Inferior parietal cortex (tissue), 1 donor: ENCODE measurements at regions not wholly inside any gene's neighbourhood (a gene's known extent, or its start where the extent isn't known, plus 50 kb on each side); places are given as distances from the start of the nearest gene placed in this dataset.
"Not testable (repeated sequence)": the region's sequence is repeated elsewhere in the genome, so short reads cannot be mapped to it uniquely, and the experiment has no call there.

ENCODE experiments used
- DNase-seq: peaks from one replicate; pipeline ENCODE4 v3.0.0-alpha.2; 2016; ENCODE audit errors: extremely low spot score

DNA sequence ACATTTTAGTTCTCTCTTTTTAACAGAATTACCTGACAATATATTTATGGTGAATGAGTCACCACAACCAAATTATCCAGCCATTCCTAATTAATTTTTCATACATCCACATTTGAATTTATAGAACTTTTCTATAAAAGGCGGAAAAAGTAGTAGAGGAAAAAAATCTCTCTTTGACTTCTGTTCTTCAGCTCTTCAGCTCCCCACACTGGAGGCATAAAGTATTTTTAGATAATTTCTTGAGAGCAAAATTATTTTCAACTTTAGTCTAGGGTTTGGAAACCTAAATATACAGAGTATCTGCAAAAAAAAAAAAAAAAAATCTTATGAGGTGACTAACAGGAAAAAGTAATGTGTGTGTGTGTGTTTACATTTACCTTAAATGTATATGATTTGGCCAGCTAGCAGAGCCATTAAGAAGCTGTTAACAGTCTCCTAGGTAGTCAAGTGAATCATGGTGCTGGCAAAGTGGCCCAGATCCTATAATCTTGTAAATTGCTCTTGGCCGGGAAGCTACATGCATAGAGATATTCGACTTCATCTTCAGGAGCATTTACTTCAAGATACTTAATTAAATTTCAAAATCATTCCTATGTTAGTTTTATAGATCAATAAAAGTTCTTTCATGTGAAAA lies 383.1 kb upstream of the STEAP1 start:
- DNase-seq, result no peak

DNA sequence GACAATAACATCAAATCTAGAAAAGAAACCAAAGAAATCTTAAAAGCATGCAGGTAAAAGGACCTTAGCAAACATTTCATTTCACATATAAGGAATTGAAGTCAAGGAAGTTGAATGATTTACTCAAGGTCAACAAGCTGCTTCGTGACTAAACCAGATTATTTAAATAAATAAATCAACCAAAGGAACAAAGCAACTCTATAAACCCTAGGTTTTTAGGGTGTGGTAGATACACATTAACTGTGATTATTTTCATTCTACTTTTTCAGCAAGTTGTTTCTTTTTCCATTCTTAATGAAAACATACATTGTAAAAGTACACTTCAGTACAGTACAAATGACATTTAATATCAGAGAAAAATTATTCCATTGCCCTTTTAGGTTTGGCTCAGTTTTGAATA lies 382.0 kb upstream of the STEAP1 start:
- DNase-seq, result no peak

DNA sequence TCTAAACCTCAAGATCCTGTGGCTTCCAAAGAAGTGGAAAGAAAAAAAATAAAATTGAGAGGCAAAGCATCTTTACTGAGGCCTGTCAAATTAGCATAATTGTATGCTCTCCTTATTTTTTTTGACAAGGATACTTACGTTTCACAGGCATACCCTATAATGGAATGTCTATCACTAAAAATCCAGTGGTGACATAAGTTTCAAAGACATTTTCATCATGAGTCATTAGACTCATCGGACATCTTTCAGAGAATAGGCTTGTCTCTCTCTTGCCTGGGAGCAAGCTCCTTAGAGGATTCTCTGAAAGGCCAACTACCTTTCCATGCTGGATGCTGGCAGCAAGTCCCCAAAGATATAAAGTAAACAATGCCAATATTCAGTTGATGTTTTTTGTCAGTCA lies 380.7 kb upstream of the STEAP1 start:
- no peak for DNase-seq

DNA sequence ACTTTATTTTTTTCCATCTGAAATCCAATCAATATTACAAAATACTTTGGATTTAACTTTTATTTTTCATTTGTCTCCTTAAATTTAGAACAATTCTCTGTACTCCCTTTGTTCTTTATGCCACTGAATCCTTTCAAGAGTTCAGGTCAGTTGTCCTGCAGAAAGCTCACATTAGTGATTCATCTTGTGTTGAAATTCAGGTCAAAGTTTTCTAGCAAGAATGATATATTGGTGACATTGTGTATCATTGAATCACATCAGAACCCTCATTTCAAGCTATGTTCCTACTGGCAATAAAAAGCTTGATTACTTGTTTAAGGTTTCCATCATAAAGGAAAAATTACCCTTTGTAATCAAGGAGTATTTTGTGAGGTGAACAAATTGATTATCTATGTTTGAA lies 378.8 kb upstream of the STEAP1 start:
- no peak for DNase-seq

DNA sequence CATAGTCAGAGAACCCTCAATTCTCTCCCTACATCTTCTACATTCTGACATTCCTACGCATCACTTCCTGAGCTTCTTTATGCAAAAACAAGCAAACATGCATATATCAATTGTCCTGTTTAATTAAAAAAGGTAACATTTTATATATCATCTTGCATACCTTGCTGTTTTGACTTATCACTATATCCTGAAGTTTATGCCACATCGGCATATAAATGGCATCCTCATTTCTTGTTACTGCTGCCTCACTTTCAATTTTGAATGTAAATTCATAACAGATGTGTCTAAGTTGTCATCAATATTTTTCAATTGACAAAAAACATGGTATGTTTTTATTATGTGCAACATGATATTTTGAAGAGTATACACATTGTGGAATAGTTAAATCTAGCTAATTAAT lies 377.3 kb upstream of the STEAP1 start:
- DNase-seq, result no peak

DNA sequence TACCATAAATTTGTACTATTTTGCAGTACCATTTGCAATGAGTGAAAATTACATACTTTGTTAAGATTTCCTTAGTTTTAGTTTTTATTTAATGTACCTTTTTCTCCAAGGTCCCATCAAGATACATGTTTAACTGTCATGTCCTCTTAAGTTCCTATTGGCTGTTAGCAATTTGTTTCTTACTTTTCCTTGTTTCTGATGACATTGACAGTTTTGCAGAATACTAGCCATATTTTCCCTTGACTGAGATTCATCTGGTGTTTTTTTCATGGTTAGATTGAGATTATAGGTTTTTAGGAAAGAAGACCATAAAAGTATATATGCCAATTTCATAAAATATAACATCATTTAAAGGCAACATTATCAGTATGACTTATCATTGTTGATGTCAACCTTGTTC lies 376.8 kb upstream of the STEAP1 start:
- no peak for DNase-seq

DNA sequence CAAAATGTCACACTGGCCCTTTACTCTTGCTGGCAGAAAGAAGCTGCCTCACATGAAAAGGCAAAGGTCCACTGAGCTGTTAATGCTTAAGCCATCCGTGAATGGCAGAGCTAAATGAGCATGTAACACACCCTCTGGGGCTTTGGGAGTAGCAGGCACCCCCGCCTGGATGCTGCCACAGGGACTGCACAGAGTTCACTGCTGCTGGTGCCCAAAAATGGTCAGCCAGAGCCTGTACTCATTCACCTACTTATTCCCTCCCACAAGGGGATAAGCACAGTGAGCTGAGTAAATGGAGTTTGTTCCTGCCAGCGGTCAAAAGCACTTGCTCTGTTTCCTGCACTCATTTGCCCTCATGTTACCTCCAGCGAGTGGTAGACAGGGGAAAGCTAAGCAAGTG lies 374.0 kb upstream of the STEAP1 start:
- DNase-seq, result no peak

DNA sequence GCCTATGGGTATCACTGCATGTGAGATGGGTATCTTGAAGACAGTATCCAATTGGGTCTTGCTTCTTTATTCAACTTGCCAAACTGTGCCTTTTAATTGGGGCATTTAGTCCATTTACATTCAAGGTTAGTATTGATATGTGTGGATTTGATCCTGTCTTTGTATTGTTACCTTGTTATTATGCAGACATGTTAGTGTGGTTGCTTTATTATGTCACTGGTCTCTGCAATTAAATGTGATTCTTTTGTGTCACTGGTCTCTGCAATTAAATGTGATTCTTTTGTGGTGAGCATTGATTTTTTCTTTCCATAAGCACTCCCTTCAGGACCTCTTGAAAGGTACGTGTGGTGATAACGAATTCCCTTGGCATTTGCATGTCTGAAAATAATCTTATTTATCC lies 357.8 kb upstream of the STEAP1 start:
- DNase-seq, result no peak

DNA sequence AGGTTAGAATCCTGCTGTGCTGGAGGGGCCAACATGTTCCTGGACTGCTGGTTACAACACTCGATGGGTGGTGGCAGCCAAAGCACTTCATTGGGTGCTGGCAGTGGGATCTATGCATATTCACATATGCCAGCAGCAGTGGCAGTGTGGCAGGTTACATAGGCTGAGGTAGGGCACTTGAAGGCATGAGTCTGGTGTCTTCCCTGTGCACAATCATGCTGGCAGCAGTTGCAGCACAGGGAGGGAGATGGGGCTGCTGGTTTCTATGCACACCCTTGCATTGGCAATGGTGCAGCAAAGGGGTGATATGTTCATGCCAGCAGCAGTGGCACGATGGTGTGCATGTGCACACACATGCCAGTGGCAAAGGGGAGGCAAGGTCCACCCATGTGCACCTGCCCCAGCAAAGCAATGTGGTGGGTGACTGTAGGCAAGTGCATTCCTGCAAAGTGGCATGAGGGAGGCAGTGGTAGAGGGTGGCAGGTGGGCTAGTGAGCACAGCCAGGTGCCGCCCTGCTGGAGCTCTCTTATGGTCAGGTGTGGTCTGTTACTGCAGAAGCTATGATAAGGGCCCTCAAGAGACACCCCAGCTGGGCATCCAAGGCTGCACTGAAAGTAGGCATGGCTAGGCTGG lies 356.2 kb upstream of the STEAP1 start:
- DNase-seq, result no peak

DNA sequence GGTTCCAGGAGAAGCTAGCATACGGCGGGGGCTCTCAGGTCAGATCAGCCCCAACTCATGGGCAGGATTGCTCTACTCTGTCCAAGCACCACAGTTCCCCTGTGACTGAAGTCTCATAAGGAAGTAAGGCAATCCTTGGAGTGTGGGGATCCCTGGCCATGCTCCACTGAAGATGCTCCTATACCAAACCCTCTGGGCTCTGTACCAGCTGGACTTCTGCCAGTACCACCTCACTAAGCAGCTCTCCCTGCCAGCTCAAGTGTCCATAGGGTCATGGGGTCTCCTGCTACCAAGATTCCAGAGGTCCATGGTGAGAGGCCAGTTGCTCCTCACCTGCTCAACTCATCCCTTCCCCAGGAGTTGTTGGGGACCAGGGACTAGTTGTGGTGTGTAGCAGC lies 355.7 kb upstream of the STEAP1 start:
- DNase-seq, result no peak

DNA sequence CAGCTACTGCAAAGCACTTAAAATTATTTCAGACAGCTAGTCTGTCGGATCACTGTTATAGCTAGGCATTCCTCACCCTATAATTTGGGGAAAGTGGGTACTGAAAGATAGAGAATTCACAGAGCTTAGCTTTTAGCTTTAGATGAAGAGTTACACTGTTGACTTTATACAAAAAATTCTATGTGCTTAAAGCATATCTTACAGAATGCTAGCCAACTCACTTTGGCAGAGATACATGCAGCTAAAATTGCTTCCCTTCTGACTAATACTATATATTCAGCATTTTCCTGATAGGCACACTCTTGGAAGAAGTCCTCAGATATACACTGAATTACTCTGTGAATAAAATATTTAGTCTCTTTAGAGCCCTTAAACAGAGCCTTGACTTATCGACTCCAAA lies 353.5 kb upstream of the STEAP1 start:
- DNase-seq, result no peak

DNA sequence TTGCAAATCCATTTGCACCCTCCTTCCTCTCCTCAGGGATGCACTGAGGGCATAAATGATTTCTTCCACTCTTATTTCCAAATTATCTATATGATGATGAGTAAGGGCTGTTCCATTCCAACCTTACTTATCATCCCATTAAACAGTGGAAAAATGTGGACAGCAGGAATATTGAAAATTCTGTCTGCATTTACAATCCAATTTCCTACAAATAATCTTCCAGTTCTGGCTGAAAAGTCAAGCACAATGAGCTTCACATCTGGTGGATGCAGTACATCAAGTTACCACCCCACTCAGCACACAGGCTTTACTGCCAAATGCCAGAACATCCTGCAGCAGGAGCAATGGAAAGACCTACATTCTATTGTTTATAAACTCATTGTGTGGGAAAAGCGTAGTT lies 345.0 kb upstream of the STEAP1 start:
- DNase-seq, result no peak

DNA sequence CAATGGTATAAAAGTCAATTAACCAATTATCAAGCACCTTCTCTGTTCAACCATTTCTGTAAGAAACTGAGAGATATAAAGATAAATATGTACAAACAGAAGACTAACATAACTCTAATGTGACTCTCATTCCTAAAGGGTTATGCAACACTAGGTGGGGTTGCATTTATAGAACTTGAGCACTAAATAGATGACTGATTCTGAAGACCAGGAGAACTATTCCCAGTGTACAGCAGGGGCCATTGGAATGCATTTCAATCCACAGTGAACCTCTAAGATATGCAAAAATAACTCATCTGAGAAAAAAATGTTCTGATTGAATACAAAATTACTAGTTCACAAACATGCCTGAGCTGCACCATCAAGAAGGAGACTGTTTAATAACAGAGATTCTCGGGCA lies 341.2 kb upstream of the STEAP1 start:
- no peak for DNase-seq

DNA sequence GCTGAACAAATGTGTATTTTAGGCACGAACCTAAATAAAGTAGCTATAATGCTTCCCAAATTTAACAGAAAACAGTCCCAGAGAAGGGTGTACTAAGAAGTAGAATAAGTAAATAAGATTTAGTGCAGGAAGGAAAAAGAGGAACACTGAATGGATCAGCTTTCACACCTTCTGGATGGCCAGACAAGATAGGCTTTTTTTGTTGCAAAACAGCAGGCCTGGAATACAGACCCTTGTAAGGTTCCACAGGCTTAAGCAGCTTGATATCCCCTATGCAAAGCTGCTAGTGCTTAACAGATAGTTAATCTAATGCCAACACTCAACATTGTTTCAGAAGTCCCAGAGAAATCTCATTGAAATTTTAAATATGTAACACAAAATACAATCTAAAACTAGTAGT lies 328.1 kb upstream of the STEAP1 start:
- DNase-seq, result peak; percentile 16

DNA sequence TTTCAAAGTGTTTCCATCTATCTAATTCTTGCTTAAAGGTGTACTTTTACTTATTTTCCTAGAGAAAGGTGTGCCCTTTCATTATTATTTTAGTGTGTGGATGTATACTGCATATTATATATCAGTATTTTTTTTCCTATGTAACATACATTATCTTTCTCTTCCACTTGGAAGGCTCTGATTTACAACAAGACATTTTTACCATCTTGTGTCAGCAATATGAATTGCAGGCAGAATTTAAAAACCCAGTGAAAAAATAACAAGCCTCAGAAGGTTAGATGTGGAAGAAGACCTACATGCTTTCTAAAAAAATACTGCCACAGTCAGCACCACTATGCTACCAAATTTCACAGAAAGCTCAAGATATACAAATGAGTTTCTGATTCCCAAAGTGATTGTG lies 327.7 kb upstream of the STEAP1 start:
- DNase-seq, result no peak

DNA sequence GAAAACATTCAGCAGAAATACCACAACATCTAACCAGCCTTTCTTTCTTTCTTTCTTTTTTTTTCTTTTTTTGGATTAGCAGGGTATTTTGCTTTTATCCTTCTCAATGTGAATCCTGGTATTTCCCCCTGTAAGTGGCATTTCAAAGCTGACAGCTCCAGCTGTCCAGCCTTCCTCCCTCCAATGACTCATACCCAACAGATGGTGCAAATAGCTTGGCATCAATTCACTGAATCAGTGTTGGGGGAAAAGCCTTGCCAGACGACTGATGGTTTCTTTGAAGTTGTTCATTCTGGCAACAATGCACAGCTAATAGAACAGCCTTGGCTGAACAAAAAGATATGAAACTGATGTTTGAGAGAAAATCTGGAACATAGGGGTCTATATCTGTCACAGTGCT lies 316.8 kb upstream of the STEAP1 start:
- DNase-seq, result peak; percentile 85

DNA sequence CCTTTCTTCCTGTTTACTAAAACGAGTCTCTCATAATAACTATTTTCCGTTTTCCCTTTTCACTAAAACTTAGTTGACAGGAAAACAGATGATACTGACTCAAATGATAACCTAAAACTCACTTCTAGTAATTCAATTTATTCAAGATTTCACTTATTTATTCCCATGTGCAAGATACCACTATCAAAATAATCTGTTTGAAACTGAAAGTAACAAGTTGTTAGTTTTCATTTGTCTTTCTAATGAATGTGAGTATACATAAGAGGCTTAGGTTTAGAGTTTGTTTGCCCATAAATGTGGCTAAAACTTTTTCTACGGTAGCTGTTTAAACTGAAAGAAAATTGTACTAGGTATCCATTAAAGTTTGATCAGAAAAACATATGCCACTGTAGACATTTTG lies 314.9 kb upstream of the STEAP1 start:
- DNase-seq, result no peak

DNA sequence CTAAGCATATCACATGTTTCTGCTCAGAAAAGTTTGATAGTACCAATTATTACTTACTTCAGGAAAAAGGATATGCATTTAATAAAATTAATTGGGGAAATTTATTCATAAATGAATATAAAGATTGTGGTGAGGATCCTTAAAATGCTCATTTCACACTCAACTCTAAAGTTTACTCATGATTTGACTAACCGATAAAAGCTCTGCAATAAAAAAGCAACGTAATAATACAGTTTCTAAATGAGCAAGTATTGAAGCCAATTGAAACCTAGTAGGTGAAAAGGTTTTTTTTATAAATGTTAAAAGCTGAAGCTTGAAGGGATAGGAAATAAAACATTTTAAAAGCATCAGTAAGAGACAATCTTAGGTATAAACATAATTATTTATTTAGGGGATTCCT lies 308.3 kb upstream of the STEAP1 start:
- no peak for DNase-seq

DNA sequence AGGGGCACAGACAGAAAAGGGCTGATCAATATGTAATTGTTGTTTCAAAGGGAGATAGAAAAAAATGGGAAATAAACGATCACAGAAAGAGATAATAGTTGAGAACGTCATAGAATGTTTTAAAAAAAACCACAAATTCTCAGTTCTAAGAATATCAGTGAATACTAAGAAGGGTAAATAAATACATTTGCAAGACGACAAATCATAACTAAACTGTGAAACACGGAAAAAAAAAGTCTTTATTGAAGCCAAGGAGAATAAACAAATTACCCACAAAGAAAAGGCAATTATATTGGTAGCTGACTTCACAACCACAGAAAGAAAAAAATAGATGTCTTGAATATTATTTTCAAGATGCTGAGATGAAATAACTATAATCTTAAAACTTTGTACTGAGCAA lies 305.2 kb upstream of the STEAP1 start:
- no peak for DNase-seq

DNA sequence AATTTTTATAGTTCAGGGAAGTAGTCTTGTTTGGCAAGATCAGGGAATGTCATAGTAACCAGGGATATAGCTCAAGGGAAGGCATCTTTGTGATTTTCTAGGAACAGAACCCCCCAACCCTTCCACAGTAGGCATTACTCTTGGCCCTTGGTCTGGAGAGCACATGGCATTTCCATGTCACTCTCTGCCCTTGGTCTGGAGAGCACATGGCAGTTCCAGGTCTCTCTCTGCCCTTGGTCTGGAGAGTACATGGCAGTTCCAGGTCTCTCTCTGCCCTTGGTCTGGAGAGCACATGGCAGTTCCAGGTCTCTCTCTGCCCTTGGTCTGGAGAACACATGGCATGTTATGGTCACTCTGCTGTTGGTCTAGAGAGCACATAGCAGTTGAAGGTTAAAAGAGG lies 297.2 kb upstream of the STEAP1 start:
- DNase-seq, result not testable (repeated sequence)

DNA sequence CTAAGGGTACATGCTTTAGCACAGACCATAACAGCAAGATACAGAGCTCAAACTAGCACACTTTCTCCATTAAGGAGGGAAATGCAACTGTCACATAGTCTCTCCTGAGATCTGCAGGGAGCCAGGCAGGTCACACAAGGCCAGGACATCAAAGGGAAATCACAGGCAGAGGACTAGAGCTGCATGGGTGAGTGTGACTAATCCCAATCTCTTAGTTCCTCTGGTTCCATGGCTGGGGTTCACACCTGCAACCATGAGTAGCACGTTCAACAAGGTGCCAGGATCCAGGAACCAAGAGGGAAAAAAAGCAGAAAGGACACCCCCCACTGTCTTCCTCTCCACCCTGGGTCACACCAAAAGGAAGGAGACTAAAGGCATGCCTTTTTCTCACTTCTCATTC lies 296.5 kb upstream of the STEAP1 start:
- DNase-seq, result no peak

DNA sequence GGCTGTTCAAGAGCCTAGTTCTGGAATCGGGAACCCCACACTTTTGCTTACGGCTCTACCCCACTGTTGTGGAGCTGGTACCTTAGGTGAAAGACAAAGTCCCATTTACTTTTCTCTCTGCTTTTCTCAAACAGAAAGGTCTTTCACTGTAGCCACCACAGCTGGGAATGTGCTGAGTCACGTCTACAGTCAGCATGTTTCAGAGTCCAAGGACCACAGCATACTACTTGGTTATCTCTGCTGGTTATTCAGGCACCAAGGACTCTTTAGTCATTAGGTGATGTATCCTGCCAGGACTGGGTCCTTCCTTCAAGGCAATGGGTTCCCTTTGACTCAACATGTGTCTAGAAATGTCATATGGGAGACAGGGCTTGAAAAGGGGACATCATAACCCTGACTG lies 266.8 kb upstream of the STEAP1 start:
- no peak for DNase-seq

DNA sequence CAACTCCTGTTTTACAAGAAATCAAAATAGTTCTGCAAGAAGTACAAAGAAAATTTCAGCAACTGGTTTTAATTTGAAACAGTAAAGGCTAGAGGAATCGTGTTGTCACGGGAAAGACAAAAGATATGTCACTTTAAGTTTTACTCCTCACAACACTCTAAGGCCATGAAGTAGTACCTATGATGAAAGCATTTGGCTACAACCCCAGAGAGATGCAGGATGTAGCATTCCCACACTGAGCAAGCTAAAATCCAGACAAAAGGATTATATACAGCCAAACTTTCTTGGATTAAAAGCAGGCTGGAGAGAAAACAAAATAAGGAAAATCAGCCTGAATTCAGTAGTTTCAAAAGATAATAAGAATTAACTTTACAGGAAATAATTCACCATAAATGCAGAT lies 245.5 kb upstream of the STEAP1 start:
- DNase-seq, result no peak

DNA sequence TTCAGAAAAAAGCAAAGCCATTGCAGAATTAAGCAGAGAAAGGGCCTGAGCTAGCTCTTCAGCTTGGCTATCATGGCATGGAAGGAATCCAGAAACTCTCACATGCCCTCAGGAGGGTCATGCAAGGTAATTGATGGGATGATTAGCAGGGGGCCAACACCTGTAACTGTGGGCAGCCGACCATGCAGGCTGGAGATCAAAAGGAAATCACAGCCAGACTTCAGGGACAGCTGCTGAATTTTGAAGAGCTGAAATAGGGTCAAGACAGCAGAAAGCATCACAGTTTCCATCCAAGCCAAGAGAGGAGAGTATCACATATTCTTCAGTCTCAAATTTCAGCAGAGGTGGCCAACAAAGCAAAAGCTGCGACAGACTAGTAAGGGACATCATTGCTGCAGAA lies 239.6 kb upstream of the STEAP1 start:
- DNase-seq, result no peak
